ENCODE measurements at regions not wholly inside any gene's neighbourhood (a gene's known extent, or its start where the extent isn't known, plus 50 kb on each side); places are given as distances from the start of the nearest gene placed in this dataset.

- no peak for DNase-seq (ENCODE audit: low spot score)
- Histone ChIP-seq H3K27me3 (ENCODE audit: control insufficient read depth in 4 of 4, insufficient read depth in 4 of 4, low read length in 3 of 4) (peaks cover 0 to 6% (median 0%) of the 10 kb centered on the region in 4 donors), H3K36me3 (ENCODE audit: control insufficient read depth in 4 of 4, insufficient read depth in 3 of 4, low read depth in 1 of 4, low read length in 3 of 4) (no peaks in the 10 kb centered on the region), H3K9ac (ENCODE audit: low read depth in 1 of 2, low read length in 2 of 2) (no peak overlapping the region), H3K27ac (ENCODE audit: low read depth in 1 of 2, low read length in 2 of 2) (no peak overlapping the region), H3K4me3 (ENCODE audit: low read depth in 1 of 3, low read length in 3 of 3) (no peak overlapping the region), H3K4me1 (ENCODE audit: control insufficient read depth in 4 of 4, insufficient read depth in 4 of 4, low read length in 3 of 4) (no peaks in the 10 kb centered on the region), H3K9me3 (ENCODE audit: control insufficient read depth in 4 of 4, low read length in 3 of 4) (no peaks in the 10 kb centered on the region)
- 92% methylated on average over 4 of the region's 4 CpGs for WGBS
- TF ChIP-seq RAD21 (IDR thresholded peaks at IDR 0.05): no peak
- no peak for TF ChIP-seq CTCF (IDR thresholded peaks at IDR 0.05; ENCODE audit: low read depth, low read length, missing input control)
- no peak for TF ChIP-seq GABPA (IDR thresholded peaks at IDR 0.05 in 1 of 2, conservative IDR thresholded peaks at IDR 0.05 in 1 of 2)
- TF ChIP-seq HNF4A (conservative IDR thresholded peaks at IDR 0.05): no peak
Observed at GRCh38 chr2:67948506-67948905, 114.3 kb downstream of the C1D start.

- Histone ChIP-seq H3K36me3 (ENCODE audit: control insufficient read depth in 4 of 4, insufficient read depth in 3 of 4, low read depth in 1 of 4, low read length in 3 of 4) (no peaks in the 10 kb centered on the region), H3K27me3 (ENCODE audit: control insufficient read depth in 4 of 4, insufficient read depth in 4 of 4, low read length in 3 of 4) (peaks cover 0 to 6% (median 0%) of the 10 kb centered on the region in 4 donors), H3K4me1 (ENCODE audit: control insufficient read depth in 4 of 4, insufficient read depth in 4 of 4, low read length in 3 of 4) (no peaks in the 10 kb centered on the region), H3K4me3 (ENCODE audit: low read depth in 1 of 3, low read length in 3 of 3) (no peak overlapping the region), H3K27ac (ENCODE audit: low read depth in 1 of 2, low read length in 2 of 2) (no peak overlapping the region), H3K9me3 (ENCODE audit: control insufficient read depth in 4 of 4, low read length in 3 of 4) (no peaks in the 10 kb centered on the region), H3K9ac (ENCODE audit: low read depth in 1 of 2, low read length in 2 of 2) (no peak overlapping the region)
- 67% methylated on average over 2 of the region's 2 CpGs for WGBS
- DNase-seq (ENCODE audit: low spot score): no peak
- TF ChIP-seq NR2F2 (IDR thresholded peaks at IDR 0.05) (no peak), HNF4A (conservative IDR thresholded peaks at IDR 0.05) (no peak), REST (IDR thresholded peaks at IDR 0.05) (no peak), MAX (IDR thresholded peaks at IDR 0.05) (no peak)
Observed at GRCh38 chr2:67950018-67950417, 112.8 kb downstream of the C1D start.

GRCh38 chr2:67950919-67951318, 111.9 kb downstream of the C1D start:
- no peaks in the 10 kb centered on the region for H3K9me3 ChIP-seq (ENCODE audit: control insufficient read depth in 4 of 4, low read length in 3 of 4)
- H3K27ac ChIP-seq (ENCODE audit: low read depth in 1 of 2, low read length in 2 of 2): no peak overlapping the region
- H3K4me1 ChIP-seq (ENCODE audit: control insufficient read depth in 4 of 4, insufficient read depth in 4 of 4, low read length in 3 of 4): no peaks in the 10 kb centered on the region
- H3K9ac ChIP-seq (ENCODE audit: low read depth in 1 of 2, low read length in 2 of 2): no peak overlapping the region
- no peaks in the 10 kb centered on the region for H3K36me3 ChIP-seq (ENCODE audit: control insufficient read depth in 4 of 4, insufficient read depth in 3 of 4, low read depth in 1 of 4, low read length in 3 of 4)
- DNase-seq (ENCODE audit: low spot score): no peak
- no peak overlapping the region for H3K4me3 ChIP-seq (ENCODE audit: low read depth in 1 of 3, low read length in 3 of 3)
- H3K27me3 ChIP-seq (ENCODE audit: control insufficient read depth in 4 of 4, insufficient read depth in 4 of 4, low read length in 3 of 4): peaks cover 0 to 6% (median 0%) of the 10 kb centered on the region in 4 donors
- 28% methylated on average over 2 of the region's 2 CpGs for WGBS
- TF ChIP-seq SP1 (IDR thresholded peaks at IDR 0.05): no peak
- TF ChIP-seq YY1 (IDR thresholded peaks at IDR 0.05): no peak
- TF ChIP-seq ZBTB33 (IDR thresholded peaks at IDR 0.05): no peak
- no peak for TF ChIP-seq HNF4A (conservative IDR thresholded peaks at IDR 0.05)
- TF ChIP-seq EGR1 (IDR thresholded peaks at IDR 0.05; ENCODE audit: low read depth in 2 of 2): no peak
- TF ChIP-seq CTCF (IDR thresholded peaks at IDR 0.05; ENCODE audit: low read depth, low read length, missing input control): no peak
- no peak for TF ChIP-seq HNF4G (IDR thresholded peaks at IDR 0.05)
- no peak for TF ChIP-seq MAX (IDR thresholded peaks at IDR 0.05)
- no peak for TF ChIP-seq RXRA (IDR thresholded peaks at IDR 0.05)
